GM06990 (cell line): ENCODE measurements at regions not wholly inside any gene's neighbourhood (a gene's known extent, or its start where the extent isn't known, plus 50 kb on each side); places are given as distances from the start of the nearest gene placed in this dataset.
"Not testable (repeated sequence)": the region's sequence is repeated elsewhere in the genome, so short reads cannot be mapped to it uniquely, and the experiment has no call there.

ENCODE experiments used
- DNase-seq: peaks from one replicate; pipeline ENCODE4 v3.0.0-alpha.2; 2011; ENCODE audit not compliant: insufficient read length; ENCODE audit errors: extremely low read depth
- H3K27me3 ChIP-seq: replicated peaks from 2 replicates; pipeline ENCODE4 v1.6.0; 2011; ENCODE audit warnings: low read length; ENCODE audit not compliant: control insufficient read depth, insufficient read depth
- H3K36me3 ChIP-seq: 2 replicates; pipeline ENCODE4 v1.5.1; 2011; ENCODE audit warnings: low read length; ENCODE audit not compliant: control insufficient read depth, insufficient read depth
- H3K4me3 ChIP-seq: replicated peaks from 2 replicates; pipeline ENCODE4 v1.5.1; 2011; ENCODE audit warnings: low read depth, mild to moderate bottlenecking, control low read depth, low read length
- TF ChIP-seq, protein P1 (sequence below): IDR thresholded peaks from 2 replicates; pipeline ENCODE4 v1.5.1; 2011; ENCODE audit warnings: low read length, control low read depth, mild to moderate bottlenecking, inconsistent platforms; ENCODE audit not compliant: insufficient read depth, poor library complexity, severe bottlenecking

DNA sequence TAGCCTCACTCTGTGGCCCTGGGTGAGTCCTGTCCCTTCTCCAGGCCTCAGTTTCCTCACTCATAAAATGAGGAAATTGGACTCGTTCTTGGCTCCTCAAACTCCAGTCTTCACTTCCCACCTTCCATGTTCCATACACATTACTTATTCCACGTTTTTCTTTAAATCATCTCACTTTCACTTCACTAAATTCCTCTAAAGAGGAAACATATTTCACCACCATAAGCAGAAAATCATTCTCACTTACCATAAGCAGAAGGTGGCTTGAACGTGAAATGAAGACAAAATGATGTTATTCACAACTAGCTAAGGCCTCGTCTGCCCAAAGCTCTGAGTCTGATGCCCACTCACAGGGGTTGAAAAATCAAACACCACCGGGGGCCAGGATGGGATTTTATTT, 278.3 kb downstream of the ADGRD1 start:
- no peak for DNase-seq
- no peaks in the 10 kb centered on the region for H3K36me3 ChIP-seq

DNA sequence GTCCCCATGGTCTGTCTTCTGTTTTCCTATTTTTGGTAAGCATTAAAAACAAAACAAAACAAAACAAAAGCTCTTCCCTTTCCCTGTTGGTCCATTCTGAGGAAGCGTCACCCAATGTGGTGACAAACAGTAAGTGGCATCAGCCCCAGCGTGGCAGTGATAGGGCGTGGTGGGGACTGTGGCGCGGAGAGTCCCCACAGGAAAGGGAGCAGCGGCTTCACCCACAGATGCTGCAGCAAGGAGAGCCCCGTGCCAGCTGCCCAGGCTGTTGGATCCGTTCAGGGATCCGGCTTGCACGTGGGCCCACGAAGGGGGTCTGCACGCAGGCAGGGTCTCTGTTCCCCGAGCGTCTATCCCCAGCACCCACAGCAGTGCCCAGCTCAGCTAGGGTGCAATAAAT, 279.2 kb downstream of the ADGRD1 start:
- not testable (repeated sequence) for DNase-seq, H3K27me3 ChIP-seq, H3K4me3 ChIP-seq, H3K36me3 ChIP-seq

More for the DNA sequence above, 278.3 kb downstream of the ADGRD1 start:
- Histone ChIP-seq H3K27me3 (no peaks in the 10 kb centered on the region), H3K4me3 (no peak overlapping the region)
- TF ChIP-seq, protein P1, sequence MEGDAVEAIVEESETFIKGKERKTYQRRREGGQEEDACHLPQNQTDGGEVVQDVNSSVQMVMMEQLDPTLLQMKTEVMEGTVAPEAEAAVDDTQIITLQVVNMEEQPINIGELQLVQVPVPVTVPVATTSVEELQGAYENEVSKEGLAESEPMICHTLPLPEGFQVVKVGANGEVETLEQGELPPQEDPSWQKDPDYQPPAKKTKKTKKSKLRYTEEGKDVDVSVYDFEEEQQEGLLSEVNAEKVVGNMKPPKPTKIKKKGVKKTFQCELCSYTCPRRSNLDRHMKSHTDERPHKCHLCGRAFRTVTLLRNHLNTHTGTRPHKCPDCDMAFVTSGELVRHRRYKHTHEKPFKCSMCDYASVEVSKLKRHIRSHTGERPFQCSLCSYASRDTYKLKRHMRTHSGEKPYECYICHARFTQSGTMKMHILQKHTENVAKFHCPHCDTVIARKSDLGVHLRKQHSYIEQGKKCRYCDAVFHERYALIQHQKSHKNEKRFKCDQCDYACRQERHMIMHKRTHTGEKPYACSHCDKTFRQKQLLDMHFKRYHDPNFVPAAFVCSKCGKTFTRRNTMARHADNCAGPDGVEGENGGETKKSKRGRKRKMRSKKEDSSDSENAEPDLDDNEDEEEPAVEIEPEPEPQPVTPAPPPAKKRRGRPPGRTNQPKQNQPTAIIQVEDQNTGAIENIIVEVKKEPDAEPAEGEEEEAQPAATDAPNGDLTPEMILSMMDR = no peak

DNA sequence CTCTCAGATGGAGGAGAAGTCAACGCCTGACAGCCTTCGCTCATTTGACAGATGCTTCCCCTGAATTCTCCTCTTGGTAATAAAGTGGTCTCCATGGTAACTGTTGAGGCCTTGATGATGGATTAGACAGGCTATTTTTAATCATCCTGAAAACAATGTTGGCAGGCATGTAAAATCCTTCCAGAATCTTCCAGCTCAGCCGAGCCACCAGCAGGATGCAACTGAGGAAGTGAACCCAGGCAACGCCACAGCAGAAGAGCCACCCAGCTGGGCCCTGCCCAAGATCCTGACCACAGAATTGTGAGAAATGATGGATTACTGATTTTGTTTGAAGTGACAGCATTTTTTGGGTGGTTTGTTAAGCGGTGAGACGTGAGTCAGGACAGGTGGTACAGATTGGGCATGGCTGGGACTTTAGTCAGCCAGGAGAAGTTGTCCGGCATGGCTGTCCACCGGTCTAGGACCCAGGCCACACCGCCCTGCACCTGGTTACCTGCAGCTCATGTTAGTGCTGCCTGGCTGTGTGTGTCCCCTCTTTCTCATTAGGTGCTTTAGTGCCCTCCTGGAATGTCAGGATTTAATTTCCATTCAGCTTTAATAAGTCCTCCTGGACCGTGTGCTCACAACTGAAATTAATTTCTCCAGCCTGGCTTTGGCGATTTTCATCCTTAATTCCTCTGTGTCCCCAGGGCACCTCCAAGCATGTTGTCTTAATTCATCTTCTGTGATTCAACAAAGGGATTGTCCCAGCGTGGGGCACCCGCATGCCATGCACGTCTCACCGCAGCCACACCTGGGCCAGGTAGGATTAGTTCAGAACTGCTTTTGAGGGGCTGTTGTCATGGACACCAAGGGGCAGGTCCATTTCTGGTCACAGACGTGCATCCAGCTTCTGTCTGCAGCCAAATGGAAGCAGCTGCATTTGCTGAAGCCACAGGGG, 280.4 kb downstream of the ADGRD1 start:
- H3K4me3 ChIP-seq, DNase-seq, H3K36me3 ChIP-seq, H3K27me3 ChIP-seq: not testable (repeated sequence)

DNA sequence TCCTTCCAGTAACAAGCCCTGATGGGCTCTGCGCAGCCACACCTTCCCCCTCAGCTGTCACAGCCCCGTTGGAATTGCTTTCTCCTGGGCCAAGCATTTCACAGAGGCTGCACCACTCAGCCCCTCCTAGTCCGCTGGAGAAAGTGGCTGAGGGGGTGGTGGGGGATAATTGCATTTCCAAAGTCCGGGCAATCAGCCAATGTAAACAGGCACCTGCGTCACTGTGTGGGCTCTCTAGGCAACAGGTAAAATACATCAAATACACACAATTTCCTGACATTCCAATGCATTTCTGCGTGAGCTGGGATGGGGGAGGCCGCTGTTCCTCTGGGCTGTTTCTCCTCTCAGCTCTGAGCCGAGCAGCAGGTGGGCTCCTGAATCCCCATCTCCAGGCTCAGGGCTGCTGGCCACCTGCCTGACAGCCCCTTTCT, 281.1 kb downstream of the ADGRD1 start:
- not testable (repeated sequence) for H3K4me3 ChIP-seq, H3K36me3 ChIP-seq, DNase-seq, H3K27me3 ChIP-seq

DNA sequence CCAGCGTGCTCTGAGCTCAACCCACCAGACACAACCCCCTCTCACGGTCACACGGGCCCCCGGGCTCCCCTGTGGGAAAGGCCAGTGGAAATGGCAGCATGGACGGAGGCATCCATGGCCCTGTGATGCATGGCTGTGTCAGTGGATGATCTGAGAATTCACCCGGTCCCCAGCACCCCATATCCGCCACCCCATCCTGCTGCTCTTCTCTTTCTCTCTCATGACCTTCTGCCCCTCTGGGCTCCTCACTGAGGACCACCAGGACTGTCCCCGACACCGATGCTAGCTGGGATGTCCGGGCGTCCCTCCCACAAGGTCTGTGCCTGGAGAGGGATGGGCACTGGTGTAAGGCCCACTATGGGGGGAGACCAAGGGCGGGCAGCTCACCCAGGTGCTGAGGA, 282.2 kb downstream of the ADGRD1 start:
- H3K36me3 ChIP-seq = no peaks in the 10 kb centered on the region
- H3K4me3 ChIP-seq = no peak overlapping the region
- no peak for DNase-seq
- no peaks in the 10 kb centered on the region for H3K27me3 ChIP-seq
- TF ChIP-seq, protein P1 = no peak

DNA sequence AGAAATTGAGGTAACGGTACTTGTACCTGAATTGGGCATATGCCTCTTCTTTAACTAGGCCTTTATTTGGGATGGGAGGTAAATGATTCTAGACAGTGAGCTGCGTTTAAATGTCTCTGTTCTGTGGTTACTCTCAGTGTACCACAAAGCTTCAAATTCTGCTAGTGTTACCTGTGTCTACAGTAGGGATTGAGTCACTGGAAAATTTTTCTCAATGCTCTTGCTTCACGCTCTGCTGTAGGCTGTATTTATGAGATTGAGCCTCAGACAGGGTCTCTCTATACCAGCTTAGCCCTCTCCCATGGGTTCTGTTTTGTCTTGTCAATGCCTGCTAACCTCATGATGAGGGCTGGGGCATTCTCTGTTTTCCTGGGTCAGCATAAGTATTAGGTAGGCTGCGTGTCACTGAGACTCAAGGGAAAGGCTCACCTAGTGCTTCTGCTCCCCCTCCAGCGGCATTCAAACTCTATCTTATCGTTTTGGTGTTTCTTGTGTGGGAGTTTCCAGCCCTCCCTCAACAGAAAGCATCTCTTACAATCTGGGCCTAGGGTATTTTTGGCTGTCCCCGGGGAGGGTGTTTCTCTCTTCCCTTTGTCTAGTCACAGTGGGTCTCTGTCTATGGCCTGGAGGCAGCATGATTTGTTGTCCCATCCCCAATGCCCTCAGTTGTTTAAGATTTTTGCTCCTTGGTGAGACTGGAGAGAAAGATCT, 285.8 kb downstream of the ADGRD1 start:
- TF ChIP-seq, protein P1 = no peak
- Histone ChIP-seq H3K27me3 (no peaks in the 10 kb centered on the region), H3K36me3 (no peaks in the 10 kb centered on the region), H3K4me3 (no peak overlapping the region)
- DNase-seq = no peak

DNA sequence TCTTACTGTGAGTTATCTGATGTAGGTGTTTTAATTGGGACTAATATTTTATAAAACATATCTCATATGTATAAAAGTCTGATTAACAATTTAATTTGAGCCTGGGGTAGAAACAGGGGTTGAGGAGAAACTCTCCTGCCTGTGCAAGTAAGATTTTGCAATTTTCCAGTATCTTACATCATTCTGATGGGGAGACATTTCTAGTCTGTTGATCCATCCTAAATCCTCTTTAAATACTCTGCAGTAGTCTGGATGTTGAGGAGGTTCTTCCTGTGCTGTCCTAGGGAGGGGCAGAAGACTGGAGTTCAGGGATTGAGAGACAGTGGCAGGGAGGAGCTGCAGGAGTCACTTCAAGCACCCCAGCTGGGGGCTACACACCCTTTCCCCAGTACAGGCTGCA, 287.8 kb downstream of the ADGRD1 start:
- Histone ChIP-seq H3K36me3 (no peaks in the 10 kb centered on the region), H3K4me3 (no peak overlapping the region), H3K27me3 (no peaks in the 10 kb centered on the region)
- TF ChIP-seq, protein P1 = no peak
- no peak for DNase-seq
